Endothelial cell of umbilical vein (primary cell): ENCODE measurements at regions not wholly inside any gene's neighbourhood (a gene's known extent, or its start where the extent isn't known, plus 50 kb on each side); places are given as distances from the start of the nearest gene placed in this dataset.

Experiments used
- CTCF ChIP-seq, 2 donors: IDR thresholded peaks; 1 replicate in 1 of 2; 2 replicates in 1 of 2; pipeline ENCODE4 v1.5.1; 2011; ENCODE audit warnings: low read length in 2 of 2, mild to moderate bottlenecking in 2 of 2, moderate library complexity in 2 of 2, control low read depth in 1 of 2, inconsistent platforms in 1 of 2, low read depth in 1 of 2; ENCODE audit not compliant: insufficient read depth in 1 of 2; ENCODE audit errors: extremely low read depth in 1 of 2
- EZH2 ChIP-seq: IDR thresholded peaks from 2 replicates; pipeline ENCODE4 v1.6.1; 2012; ENCODE audit warnings: borderline replicate concordance, low read depth, mild to moderate bottlenecking, moderate library complexity, low read length, inconsistent platforms; ENCODE audit not compliant: severe bottlenecking
- JUN ChIP-seq: IDR thresholded peaks from 2 replicates; pipeline ENCODE4 v1.6.1; 2011; ENCODE audit warnings: borderline replicate concordance, low read depth; ENCODE audit not compliant: insufficient read length, insufficient read depth
- POLR2AphosphoS5 ChIP-seq: IDR thresholded peaks from 2 replicates; pipeline ENCODE4 v1.6.1; 2012; ENCODE audit warnings: low read depth, mild to moderate bottlenecking, control low read depth, low read length, moderate library complexity; ENCODE audit not compliant: insufficient read depth

GRCh38 chr10:78200686-78201085, 167.0 kb downstream of the RPS24 start:
- TF ChIP-seq JUN (no peak), POLR2AphosphoS5 (no peak), EZH2 (no peak), CTCF (IDR thresholded peaks at IDR 0.05; ENCODE audit: extremely low read depth in 1 of 2, insufficient read depth in 1 of 2, low read depth in 1 of 2, low read length in 2 of 2) (no peak)
